HL-60 (cell line): ENCODE measurements at regions not wholly inside any gene's neighbourhood (a gene's known extent, or its start where the extent isn't known, plus 50 kb on each side); places are given as distances from the start of the nearest gene placed in this dataset.

Experiments
- CTCF ChIP-seq: IDR thresholded peaks from one replicate; pipeline ENCODE4 v1.5.1; 2011; ENCODE audit warnings: low read length, control low read depth, inconsistent platforms; ENCODE audit not compliant: insufficient read depth
- GABPA ChIP-seq: IDR thresholded peaks from 2 replicates; pipeline ENCODE4 v1.6.1; 2012; ENCODE audit warnings: low read depth
- POLR2AphosphoS5 ChIP-seq: IDR thresholded peaks from 2 replicates; pipeline ENCODE4 v1.6.1; 2012; ENCODE audit warnings: low read depth
- REST ChIP-seq: IDR thresholded peaks from 2 replicates; pipeline ENCODE4 v1.6.1; 2012; ENCODE audit warnings: low read depth; ENCODE audit not compliant: insufficient replicate concordance

- TF ChIP-seq CTCF (no peak), REST (no peak), POLR2AphosphoS5 (no peak), GABPA (no peak)
Observed at GRCh38 chr7:58316-58715, 134.1 kb upstream of the FAM20C start.
